Gastrocnemius medialis (tissue), 4 donors: ENCODE measurements at regions not wholly inside any gene's neighbourhood (a gene's known extent, or its start where the extent isn't known, plus 50 kb on each side); places are given as distances from the start of the nearest gene placed in this dataset.

Source experiments
- POLR2A ChIP-seq, 2 donors: fragments of 450-650 bp; IDR thresholded peaks; one replicate each; pipeline ENCODE4 v1.6.1; 2017; ENCODE audit warnings: antibody characterized with exemption in 2 of 2, mild to moderate bottlenecking in 2 of 2, moderate library complexity in 2 of 2
- TF ChIP-seq, protein P1 (sequence below), 5 experiments: fragments of 450-650 bp in 3 of 5; fragments of 200-600 bp in 2 of 5; sonication (generic) in 2 of 5; IDR thresholded peaks in 4 of 5; conservative IDR thresholded peaks in 1 of 5; 1 replicate in 4 of 5; 2 replicates in 1 of 5; pipeline ENCODE4 v1.5.1; 2016 to 2019; ENCODE audit warnings: antibody characterized with exemption in 5 of 5, mild to moderate bottlenecking in 3 of 5, moderate library complexity in 3 of 5

DNA sequence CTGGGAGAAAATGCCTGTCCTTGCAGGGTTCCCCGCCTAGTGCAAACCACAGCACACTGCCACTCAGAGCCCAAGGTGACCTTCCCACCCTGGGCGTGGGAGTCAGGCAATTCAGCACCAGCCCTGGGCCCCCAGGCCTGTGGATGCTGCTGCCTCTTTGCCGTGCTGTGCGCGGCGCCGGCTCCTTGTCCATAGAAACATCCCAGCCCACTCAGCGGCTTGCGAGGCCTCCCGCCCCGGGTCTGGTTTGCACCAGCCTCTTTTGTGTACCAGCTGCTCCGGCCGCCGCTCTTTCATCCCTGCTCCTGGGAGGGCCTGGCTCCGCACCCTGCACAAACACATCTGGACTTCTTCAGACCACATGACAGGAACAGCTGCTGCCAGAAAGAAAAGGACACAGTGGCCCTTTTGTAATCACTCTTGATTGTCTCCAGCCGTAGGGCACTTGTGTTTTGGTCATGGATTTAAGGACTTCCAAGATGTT, 75.4 kb upstream of the SDK2 start:
- TF ChIP-seq, protein P1, sequence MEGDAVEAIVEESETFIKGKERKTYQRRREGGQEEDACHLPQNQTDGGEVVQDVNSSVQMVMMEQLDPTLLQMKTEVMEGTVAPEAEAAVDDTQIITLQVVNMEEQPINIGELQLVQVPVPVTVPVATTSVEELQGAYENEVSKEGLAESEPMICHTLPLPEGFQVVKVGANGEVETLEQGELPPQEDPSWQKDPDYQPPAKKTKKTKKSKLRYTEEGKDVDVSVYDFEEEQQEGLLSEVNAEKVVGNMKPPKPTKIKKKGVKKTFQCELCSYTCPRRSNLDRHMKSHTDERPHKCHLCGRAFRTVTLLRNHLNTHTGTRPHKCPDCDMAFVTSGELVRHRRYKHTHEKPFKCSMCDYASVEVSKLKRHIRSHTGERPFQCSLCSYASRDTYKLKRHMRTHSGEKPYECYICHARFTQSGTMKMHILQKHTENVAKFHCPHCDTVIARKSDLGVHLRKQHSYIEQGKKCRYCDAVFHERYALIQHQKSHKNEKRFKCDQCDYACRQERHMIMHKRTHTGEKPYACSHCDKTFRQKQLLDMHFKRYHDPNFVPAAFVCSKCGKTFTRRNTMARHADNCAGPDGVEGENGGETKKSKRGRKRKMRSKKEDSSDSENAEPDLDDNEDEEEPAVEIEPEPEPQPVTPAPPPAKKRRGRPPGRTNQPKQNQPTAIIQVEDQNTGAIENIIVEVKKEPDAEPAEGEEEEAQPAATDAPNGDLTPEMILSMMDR (IDR thresholded peaks at IDR 0.05 in 4 of 5, conservative IDR thresholded peaks at IDR 0.05 in 1 of 5) = no peak
- TF ChIP-seq POLR2A (IDR thresholded peaks at IDR 0.05) = no peak
